Suprapubic skin (tissue), 4 donors: ENCODE measurements at regions not wholly inside any gene's neighbourhood (a gene's known extent, or its start where the extent isn't known, plus 50 kb on each side); places are given as distances from the start of the nearest gene placed in this dataset.
A peak's percentile ranks its signal among the peaks of the same experiment; 100 is the strongest.

Source experiments
- EP300 ChIP-seq: sonication (generic); formaldehyde crosslinking; IDR thresholded peaks from one replicate; pipeline ENCODE4 v1.6.1; 2017; ENCODE audit warnings: antibody characterized with exemption
- POLR2A ChIP-seq, 2 donors: fragments of 450-650 bp; IDR thresholded peaks; one replicate each; pipeline ENCODE4 v1.6.1; 2017; ENCODE audit warnings: antibody characterized with exemption in 2 of 2, mild to moderate bottlenecking in 2 of 2, moderate library complexity in 2 of 2
- POLR2AphosphoS5 ChIP-seq, 3 donors: sonication (generic); formaldehyde crosslinking; IDR thresholded peaks; one replicate each; pipeline ENCODE4 v1.6.1; 2017; ENCODE audit warnings: antibody characterized with exemption in 3 of 3
- TF ChIP-seq, protein P1 (sequence below), 2 donors: fragments of 200-600 bp in 1 of 2; fragments of 450-650 bp in 1 of 2; sonication (generic) in 1 of 2; IDR thresholded peaks; one replicate each; pipeline ENCODE4 v1.5.1; 2016 to 2019; ENCODE audit warnings: antibody characterized with exemption in 2 of 2, mild to moderate bottlenecking in 1 of 2, moderate library complexity in 1 of 2

GRCh38 chr7:25849500-25850184 lies 302.4 kb upstream of the NFE2L3 start:
- TF ChIP-seq, protein P1, sequence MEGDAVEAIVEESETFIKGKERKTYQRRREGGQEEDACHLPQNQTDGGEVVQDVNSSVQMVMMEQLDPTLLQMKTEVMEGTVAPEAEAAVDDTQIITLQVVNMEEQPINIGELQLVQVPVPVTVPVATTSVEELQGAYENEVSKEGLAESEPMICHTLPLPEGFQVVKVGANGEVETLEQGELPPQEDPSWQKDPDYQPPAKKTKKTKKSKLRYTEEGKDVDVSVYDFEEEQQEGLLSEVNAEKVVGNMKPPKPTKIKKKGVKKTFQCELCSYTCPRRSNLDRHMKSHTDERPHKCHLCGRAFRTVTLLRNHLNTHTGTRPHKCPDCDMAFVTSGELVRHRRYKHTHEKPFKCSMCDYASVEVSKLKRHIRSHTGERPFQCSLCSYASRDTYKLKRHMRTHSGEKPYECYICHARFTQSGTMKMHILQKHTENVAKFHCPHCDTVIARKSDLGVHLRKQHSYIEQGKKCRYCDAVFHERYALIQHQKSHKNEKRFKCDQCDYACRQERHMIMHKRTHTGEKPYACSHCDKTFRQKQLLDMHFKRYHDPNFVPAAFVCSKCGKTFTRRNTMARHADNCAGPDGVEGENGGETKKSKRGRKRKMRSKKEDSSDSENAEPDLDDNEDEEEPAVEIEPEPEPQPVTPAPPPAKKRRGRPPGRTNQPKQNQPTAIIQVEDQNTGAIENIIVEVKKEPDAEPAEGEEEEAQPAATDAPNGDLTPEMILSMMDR (IDR thresholded peaks at IDR 0.05), result no peak
- no peak for TF ChIP-seq EP300
- peak in 1 of 3 donors; percentile 7 for TF ChIP-seq POLR2AphosphoS5 (IDR thresholded peaks at IDR 0.05)
- TF ChIP-seq POLR2A (IDR thresholded peaks at IDR 0.05), result peak in 1 of 2 donors; percentile 4
